ENCODE measurements at regions not wholly inside any gene's neighbourhood (a gene's known extent, or its start where the extent isn't known, plus 50 kb on each side); places are given as distances from the start of the nearest gene placed in this dataset.

- no peak for TF ChIP-seq POLR2AphosphoS5 (IDR thresholded peaks at IDR 0.05)
- TF ChIP-seq POLR2A (IDR thresholded peaks at IDR 0.05): no peak
- TF ChIP-seq EP300 (IDR thresholded peaks at IDR 0.05): no peak
- TF ChIP-seq CTCF (IDR thresholded peaks at IDR 0.05): no peak
- DNase-seq (ENCODE audit: low spot score in 2 of 2): no peak
- H3K27ac ChIP-seq: no peak overlapping the region
- no peak overlapping the region for H3K4me3 ChIP-seq
- H3K27me3 ChIP-seq: no peaks in the 10 kb centered on the region
- H3K4me1 ChIP-seq: no peaks in the 10 kb centered on the region
- 38% methylated on average over 1 of the region's 1 CpG for WGBS
- no peaks in the 10 kb centered on the region for H3K36me3 ChIP-seq
- no peaks in the 10 kb centered on the region for H3K9me3 ChIP-seq
Measured at GRCh38 chr9:100774962-100775361, 197.1 kb downstream of the CAVIN4 start.

DNA sequence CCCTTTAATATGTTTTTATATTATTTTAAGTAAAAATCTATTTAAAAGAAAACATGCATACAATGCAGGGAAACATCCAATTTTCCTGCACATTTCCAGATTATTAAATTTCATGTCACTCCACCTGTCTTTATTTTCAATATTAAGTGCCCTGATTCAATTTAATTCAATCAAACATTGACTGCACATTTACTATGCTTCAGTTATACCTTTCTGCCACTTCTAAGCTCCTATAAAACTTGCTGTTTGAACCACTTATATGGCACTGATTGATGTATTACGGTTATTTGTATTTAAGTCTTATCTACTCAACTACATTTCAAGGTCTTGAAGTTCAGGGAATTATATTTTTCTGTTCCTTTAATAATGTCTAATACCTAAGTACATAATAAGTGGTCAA is 198.0 kb downstream of the CAVIN4 start:
- WGBS: 88% methylated on average over 1 of the region's 1 CpG
- Histone ChIP-seq H3K27me3 (no peaks in the 10 kb centered on the region), H3K36me3 (no peaks in the 10 kb centered on the region), H3K9me3 (no peaks in the 10 kb centered on the region), H3K27ac (no peak overlapping the region), H3K4me3 (no peak overlapping the region), H3K4me1 (no peaks in the 10 kb centered on the region)
- DNase-seq (ENCODE audit: low spot score in 2 of 2): no peak
- no peak for TF ChIP-seq CTCF (IDR thresholded peaks at IDR 0.05)
- no peak for TF ChIP-seq POLR2AphosphoS5 (IDR thresholded peaks at IDR 0.05)
- TF ChIP-seq POLR2A (IDR thresholded peaks at IDR 0.05): no peak
- TF ChIP-seq EP300 (IDR thresholded peaks at IDR 0.05): no peak

GRCh38 chr9:100784755-100785154 is 206.9 kb downstream of the CAVIN4 start:
- WGBS: 77% methylated on average over 1 of the region's 1 CpG
- Histone ChIP-seq H3K36me3 (no peaks in the 10 kb centered on the region), H3K9me3 (peaks cover 3% of the 10 kb centered on the region), H3K4me1 (no peaks in the 10 kb centered on the region), H3K4me3 (no peak overlapping the region), H3K27me3 (no peaks in the 10 kb centered on the region), H3K27ac (no peak overlapping the region)
- DNase-seq (ENCODE audit: low spot score in 2 of 2): no peak
- no peak for TF ChIP-seq POLR2A (IDR thresholded peaks at IDR 0.05)
- no peak for TF ChIP-seq CTCF (IDR thresholded peaks at IDR 0.05)
- TF ChIP-seq EP300 (IDR thresholded peaks at IDR 0.05): no peak
- no peak for TF ChIP-seq POLR2AphosphoS5 (IDR thresholded peaks at IDR 0.05)

DNA sequence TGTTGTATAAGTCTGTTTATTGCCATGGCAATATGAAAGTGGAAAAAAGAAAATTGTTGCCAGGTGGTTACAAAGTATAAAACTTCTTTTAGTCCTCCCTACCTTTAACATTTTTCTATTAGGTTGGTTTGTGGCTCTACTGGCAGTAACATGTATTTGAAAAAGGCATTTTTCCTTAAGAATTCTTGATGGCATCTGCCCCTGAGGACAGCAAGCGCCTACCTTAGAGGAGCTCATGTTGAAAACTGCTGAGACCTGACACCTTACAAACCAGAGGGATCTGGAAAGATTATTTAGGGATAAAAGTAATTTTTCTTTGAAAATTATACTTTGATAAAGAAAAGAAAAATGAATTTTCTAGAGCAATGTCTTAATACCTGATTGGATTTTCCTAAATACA is 208.1 kb downstream of the CAVIN4 start:
- H3K27me3 ChIP-seq: no peaks in the 10 kb centered on the region
- no peaks in the 10 kb centered on the region for H3K36me3 ChIP-seq
- TF ChIP-seq CTCF (IDR thresholded peaks at IDR 0.05): no peak
- TF ChIP-seq POLR2AphosphoS5 (IDR thresholded peaks at IDR 0.05): no peak
- 71% methylated on average over 1 of the region's 1 CpG for WGBS
- H3K9me3 ChIP-seq: peaks cover 3% of the 10 kb centered on the region
- no peak for DNase-seq (ENCODE audit: low spot score in 2 of 2)
- no peak overlapping the region for H3K27ac ChIP-seq
- H3K4me1 ChIP-seq: no peaks in the 10 kb centered on the region
- H3K4me3 ChIP-seq: no peak overlapping the region

- Histone ChIP-seq H3K4me3 (no peak overlapping the region), H3K27me3 (no peaks in the 10 kb centered on the region), H3K9me3 (no peaks in the 10 kb centered on the region), H3K4me1 (no peaks in the 10 kb centered on the region), H3K36me3 (no peaks in the 10 kb centered on the region), H3K27ac (no peak overlapping the region)
- 84% methylated on average over 5 of the region's 5 CpGs for WGBS
- no peak for DNase-seq (ENCODE audit: low spot score in 2 of 2)
- TF ChIP-seq POLR2A (IDR thresholded peaks at IDR 0.05) (no peak), POLR2AphosphoS5 (IDR thresholded peaks at IDR 0.05) (no peak), EP300 (IDR thresholded peaks at IDR 0.05) (no peak), CTCF (IDR thresholded peaks at IDR 0.05) (no peak)
Measured at GRCh38 chr9:100794738-100795269, 216.9 kb downstream of the CAVIN4 start.

Data from suprapubic skin (tissue), 4 donors.